ENCODE measurements at regions not wholly inside any gene's neighbourhood (a gene's known extent, or its start where the extent isn't known, plus 50 kb on each side); places are given as distances from the start of the nearest gene placed in this dataset.

DNA sequence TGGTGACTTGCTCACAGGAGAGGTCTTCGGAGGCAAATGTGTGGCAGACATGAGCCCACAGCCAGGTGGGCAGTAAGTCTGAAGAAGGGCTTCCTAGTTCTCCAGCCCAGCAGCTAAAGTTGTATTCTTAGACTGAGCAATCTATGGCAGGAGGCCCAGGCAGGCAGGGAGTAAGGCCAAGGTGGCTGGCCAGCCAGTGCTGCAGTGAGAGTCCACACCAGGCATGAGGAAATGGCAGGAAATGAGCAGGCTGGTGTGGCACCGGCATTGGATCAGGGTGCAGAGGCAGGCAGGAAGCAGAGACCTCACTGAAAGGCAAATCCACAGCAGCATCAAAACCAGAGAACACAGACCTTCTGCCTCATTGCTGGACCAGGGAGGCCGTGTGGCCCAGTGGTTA lies 84.6 kb upstream of the PDE1C start:
- intact Hi-C loops (cut with DNase I): no loop called here
- DNase-seq (ENCODE audit: extremely low spot score in 2 of 2): no peak
- H3K36me3 ChIP-seq: no peaks in the 10 kb centered on the region

DNA sequence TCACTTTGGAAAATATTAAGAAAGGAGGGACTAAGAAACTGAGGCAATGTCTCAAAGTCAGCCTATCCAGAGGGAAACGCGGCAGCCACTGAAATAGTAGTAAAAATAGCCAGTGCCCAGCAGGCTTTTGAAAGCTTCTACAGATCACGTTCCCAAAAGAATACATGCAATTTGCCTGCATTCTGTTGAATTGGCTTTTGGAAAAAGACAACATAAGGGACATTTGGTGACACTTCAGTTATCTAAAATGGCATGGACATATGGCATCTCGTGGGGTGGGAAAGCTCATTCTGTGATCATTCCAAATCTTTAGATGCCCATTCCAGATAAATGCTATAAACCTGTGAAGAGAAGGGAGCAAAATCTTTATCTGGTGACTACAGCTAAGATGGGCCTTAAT lies 82.8 kb upstream of the PDE1C start:
- Histone ChIP-seq H3K27me3 (no peaks in the 10 kb centered on the region), H3K9me3 (no peaks in the 10 kb centered on the region), H3K4me1 (no peaks in the 10 kb centered on the region), H3K27ac (no peak overlapping the region), H3K36me3 (no peaks in the 10 kb centered on the region), H3K4me3 (no peak overlapping the region)
- intact Hi-C loops (cut with DNase I): no loop called here
- no peak for DNase-seq (ENCODE audit: extremely low spot score in 2 of 2)
- TF ChIP-seq POLR2AphosphoS5 (IDR thresholded peaks at IDR 0.05; ENCODE audit: insufficient read depth in 1 of 2, low read depth in 1 of 2) (no peak), POLR2A (IDR thresholded peaks at IDR 0.05) (no peak)
- TF ChIP-seq, protein P1, sequence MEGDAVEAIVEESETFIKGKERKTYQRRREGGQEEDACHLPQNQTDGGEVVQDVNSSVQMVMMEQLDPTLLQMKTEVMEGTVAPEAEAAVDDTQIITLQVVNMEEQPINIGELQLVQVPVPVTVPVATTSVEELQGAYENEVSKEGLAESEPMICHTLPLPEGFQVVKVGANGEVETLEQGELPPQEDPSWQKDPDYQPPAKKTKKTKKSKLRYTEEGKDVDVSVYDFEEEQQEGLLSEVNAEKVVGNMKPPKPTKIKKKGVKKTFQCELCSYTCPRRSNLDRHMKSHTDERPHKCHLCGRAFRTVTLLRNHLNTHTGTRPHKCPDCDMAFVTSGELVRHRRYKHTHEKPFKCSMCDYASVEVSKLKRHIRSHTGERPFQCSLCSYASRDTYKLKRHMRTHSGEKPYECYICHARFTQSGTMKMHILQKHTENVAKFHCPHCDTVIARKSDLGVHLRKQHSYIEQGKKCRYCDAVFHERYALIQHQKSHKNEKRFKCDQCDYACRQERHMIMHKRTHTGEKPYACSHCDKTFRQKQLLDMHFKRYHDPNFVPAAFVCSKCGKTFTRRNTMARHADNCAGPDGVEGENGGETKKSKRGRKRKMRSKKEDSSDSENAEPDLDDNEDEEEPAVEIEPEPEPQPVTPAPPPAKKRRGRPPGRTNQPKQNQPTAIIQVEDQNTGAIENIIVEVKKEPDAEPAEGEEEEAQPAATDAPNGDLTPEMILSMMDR (IDR thresholded peaks at IDR 0.05): no peak

More for the DNA sequence above, 84.6 kb upstream of the PDE1C start:
- H3K27me3 ChIP-seq: no peaks in the 10 kb centered on the region
- no peaks in the 10 kb centered on the region for H3K9me3 ChIP-seq
- TF ChIP-seq POLR2AphosphoS5 (IDR thresholded peaks at IDR 0.05; ENCODE audit: insufficient read depth in 1 of 2, low read depth in 1 of 2): no peak
- TF ChIP-seq, protein P1 (IDR thresholded peaks at IDR 0.05): no peak
- no peak for TF ChIP-seq POLR2A (IDR thresholded peaks at IDR 0.05)
- H3K4me1 ChIP-seq: no peaks in the 10 kb centered on the region
- no peak overlapping the region for H3K4me3 ChIP-seq
- H3K27ac ChIP-seq: no peak overlapping the region

DNA sequence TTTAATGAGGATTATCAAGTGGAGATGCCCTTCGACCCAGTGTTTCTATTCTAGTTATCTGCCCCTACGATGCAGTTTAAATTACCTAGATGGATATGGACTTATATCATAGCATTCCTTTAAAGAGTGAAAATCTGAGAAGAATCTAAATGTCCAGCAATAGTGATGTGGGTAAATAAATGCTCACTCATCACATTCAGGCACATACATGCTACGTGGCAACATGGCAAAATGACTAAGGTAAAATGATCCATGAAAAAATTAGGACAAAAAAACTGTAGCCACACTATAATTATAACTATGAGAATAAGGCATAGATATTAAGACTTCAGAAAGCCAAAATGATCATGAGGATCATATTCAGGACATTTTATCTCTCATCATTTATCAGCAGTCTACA lies 82.4 kb upstream of the PDE1C start:
- no peaks in the 10 kb centered on the region for H3K27me3 ChIP-seq
- H3K9me3 ChIP-seq: no peaks in the 10 kb centered on the region
- no peak overlapping the region for H3K27ac ChIP-seq
- H3K36me3 ChIP-seq: no peaks in the 10 kb centered on the region
- H3K4me3 ChIP-seq: no peak overlapping the region
- TF ChIP-seq POLR2AphosphoS5 (IDR thresholded peaks at IDR 0.05; ENCODE audit: insufficient read depth in 1 of 2, low read depth in 1 of 2): no peak
- TF ChIP-seq, protein P1 (IDR thresholded peaks at IDR 0.05): no peak
- no peak for TF ChIP-seq POLR2A (IDR thresholded peaks at IDR 0.05)
- DNase-seq (ENCODE audit: extremely low spot score in 2 of 2): no peak
- intact Hi-C loops (cut with DNase I): no loop called here
- no peaks in the 10 kb centered on the region for H3K4me1 ChIP-seq

DNA sequence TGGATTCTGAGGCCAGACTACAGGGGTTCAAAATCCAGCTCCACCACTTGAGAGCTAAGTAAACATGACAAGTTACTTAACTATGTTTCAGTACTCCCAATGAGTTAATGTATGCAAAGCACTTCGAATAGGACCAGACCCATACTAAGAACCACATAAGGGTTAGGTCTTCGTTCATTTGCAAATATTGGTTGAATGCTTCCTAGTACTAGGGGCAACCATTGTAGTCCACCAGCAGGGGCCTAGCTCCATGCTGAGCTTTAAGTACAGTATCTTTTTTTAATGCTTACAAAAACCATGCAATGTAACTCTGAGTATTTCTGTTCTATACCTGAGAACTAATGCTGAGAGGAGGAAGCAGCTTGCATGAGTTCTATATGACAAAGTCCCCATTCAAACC lies 80.4 kb upstream of the PDE1C start:
- Histone ChIP-seq H3K4me1 (no peaks in the 10 kb centered on the region), H3K36me3 (no peaks in the 10 kb centered on the region), H3K9me3 (no peaks in the 10 kb centered on the region), H3K4me3 (no peak overlapping the region), H3K27ac (no peak overlapping the region), H3K27me3 (no peaks in the 10 kb centered on the region)
- no peak for DNase-seq (ENCODE audit: extremely low spot score in 2 of 2)
- no peak for TF ChIP-seq POLR2AphosphoS5 (IDR thresholded peaks at IDR 0.05; ENCODE audit: insufficient read depth in 1 of 2, low read depth in 1 of 2)
- TF ChIP-seq POLR2A (IDR thresholded peaks at IDR 0.05): no peak
- TF ChIP-seq, protein P1 (IDR thresholded peaks at IDR 0.05): no peak
- intact Hi-C loops (cut with DNase I): no loop called here

DNA sequence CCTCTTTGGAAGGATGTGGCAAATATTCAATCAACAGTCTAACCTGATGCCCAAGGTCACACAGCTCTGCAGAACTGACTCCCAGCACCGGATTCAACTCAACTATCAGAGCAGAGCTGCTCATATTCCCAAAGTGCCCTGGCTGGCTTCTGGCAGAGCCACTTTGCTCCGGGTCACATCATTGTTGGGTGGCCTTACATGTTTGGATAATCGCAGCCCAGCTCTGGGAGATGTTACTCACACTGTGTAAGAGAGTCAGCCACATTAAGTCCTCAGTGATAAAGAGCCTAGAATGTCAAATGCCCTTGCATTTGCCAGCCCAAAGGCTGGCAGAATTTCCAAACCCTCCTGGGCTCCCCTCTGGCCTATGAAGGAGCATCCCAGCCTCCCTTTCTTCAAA lies 79.8 kb upstream of the PDE1C start:
- Histone ChIP-seq H3K27ac (no peak overlapping the region), H3K27me3 (no peaks in the 10 kb centered on the region), H3K4me3 (no peak overlapping the region), H3K9me3 (no peaks in the 10 kb centered on the region), H3K36me3 (no peaks in the 10 kb centered on the region), H3K4me1 (no peaks in the 10 kb centered on the region)
- TF ChIP-seq POLR2A (IDR thresholded peaks at IDR 0.05) (no peak), POLR2AphosphoS5 (IDR thresholded peaks at IDR 0.05; ENCODE audit: insufficient read depth in 1 of 2, low read depth in 1 of 2) (no peak)
- TF ChIP-seq, protein P1 (IDR thresholded peaks at IDR 0.05): no peak
- no peak for DNase-seq (ENCODE audit: extremely low spot score in 2 of 2)
- intact Hi-C loops (cut with DNase I): no loop called here

All from vagina (tissue), 2 donors.